ENCODE measurements at regions not wholly inside any gene's neighbourhood (a gene's known extent, or its start where the extent isn't known, plus 50 kb on each side); places are given as distances from the start of the nearest gene placed in this dataset.

DNA sequence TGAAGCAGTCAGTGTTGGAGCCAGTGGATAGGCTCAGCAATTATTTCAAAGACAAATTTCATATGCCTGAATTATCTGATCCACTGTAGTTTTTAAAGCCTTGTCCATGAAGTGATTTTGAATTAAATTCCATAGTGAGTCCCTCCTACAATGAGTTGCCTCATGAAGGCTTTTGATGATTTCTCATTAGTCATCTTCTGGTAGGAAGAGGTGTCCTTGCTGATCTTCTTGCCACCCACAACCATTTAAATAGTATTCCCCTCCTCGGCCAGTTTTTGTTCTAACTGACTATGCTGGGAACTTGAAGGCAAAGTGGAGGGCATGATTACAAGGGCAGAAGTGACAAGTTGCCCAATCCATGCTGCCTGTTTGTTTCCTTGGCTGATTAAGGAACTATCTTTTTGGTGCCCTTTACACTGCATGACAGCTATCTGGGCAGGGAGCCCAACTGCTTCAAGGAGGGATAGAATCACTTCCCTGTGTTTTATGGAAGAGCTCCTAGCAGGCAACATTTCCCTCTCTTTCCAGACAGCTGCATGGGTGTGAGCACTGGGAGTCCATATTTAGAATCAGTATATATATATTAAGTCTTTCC, 617.5 kb downstream of the ZPLD1 start (continued):
- TF ChIP-seq, protein P1, sequence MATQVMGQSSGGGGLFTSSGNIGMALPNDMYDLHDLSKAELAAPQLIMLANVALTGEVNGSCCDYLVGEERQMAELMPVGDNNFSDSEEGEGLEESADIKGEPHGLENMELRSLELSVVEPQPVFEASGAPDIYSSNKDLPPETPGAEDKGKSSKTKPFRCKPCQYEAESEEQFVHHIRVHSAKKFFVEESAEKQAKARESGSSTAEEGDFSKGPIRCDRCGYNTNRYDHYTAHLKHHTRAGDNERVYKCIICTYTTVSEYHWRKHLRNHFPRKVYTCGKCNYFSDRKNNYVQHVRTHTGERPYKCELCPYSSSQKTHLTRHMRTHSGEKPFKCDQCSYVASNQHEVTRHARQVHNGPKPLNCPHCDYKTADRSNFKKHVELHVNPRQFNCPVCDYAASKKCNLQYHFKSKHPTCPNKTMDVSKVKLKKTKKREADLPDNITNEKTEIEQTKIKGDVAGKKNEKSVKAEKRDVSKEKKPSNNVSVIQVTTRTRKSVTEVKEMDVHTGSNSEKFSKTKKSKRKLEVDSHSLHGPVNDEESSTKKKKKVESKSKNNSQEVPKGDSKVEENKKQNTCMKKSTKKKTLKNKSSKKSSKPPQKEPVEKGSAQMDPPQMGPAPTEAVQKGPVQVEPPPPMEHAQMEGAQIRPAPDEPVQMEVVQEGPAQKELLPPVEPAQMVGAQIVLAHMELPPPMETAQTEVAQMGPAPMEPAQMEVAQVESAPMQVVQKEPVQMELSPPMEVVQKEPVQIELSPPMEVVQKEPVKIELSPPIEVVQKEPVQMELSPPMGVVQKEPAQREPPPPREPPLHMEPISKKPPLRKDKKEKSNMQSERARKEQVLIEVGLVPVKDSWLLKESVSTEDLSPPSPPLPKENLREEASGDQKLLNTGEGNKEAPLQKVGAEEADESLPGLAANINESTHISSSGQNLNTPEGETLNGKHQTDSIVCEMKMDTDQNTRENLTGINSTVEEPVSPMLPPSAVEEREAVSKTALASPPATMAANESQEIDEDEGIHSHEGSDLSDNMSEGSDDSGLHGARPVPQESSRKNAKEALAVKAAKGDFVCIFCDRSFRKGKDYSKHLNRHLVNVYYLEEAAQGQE (IDR thresholded peaks at IDR 0.05; ENCODE audit: low read depth, low read length) = no peak
- no peak for TF ChIP-seq DPF2 (IDR thresholded peaks at IDR 0.05)
- no peak for TF ChIP-seq HDAC6 (IDR thresholded peaks at IDR 0.05; ENCODE audit: unreplicated experiment)
- TF ChIP-seq RAD21 (IDR thresholded peaks at IDR 0.05; ENCODE audit: insufficient read depth, low read depth, low read length) = no peak
- no peak for TF ChIP-seq HCFC1 (IDR thresholded peaks at IDR 0.05; ENCODE audit: low read length)
- TF ChIP-seq RCOR1 (conservative IDR thresholded peaks at IDR 0.05; ENCODE audit: low read depth, low read length) = no peak
- TF ChIP-seq E2F8 (IDR thresholded peaks at IDR 0.05; ENCODE audit: low read depth, partially characterized antibody) = no peak
- TF ChIP-seq MLLT1 (IDR thresholded peaks at IDR 0.05) = no peak
- TF ChIP-seq LARP7 (IDR thresholded peaks at IDR 0.05) = no peak
- TF ChIP-seq, protein P2, sequence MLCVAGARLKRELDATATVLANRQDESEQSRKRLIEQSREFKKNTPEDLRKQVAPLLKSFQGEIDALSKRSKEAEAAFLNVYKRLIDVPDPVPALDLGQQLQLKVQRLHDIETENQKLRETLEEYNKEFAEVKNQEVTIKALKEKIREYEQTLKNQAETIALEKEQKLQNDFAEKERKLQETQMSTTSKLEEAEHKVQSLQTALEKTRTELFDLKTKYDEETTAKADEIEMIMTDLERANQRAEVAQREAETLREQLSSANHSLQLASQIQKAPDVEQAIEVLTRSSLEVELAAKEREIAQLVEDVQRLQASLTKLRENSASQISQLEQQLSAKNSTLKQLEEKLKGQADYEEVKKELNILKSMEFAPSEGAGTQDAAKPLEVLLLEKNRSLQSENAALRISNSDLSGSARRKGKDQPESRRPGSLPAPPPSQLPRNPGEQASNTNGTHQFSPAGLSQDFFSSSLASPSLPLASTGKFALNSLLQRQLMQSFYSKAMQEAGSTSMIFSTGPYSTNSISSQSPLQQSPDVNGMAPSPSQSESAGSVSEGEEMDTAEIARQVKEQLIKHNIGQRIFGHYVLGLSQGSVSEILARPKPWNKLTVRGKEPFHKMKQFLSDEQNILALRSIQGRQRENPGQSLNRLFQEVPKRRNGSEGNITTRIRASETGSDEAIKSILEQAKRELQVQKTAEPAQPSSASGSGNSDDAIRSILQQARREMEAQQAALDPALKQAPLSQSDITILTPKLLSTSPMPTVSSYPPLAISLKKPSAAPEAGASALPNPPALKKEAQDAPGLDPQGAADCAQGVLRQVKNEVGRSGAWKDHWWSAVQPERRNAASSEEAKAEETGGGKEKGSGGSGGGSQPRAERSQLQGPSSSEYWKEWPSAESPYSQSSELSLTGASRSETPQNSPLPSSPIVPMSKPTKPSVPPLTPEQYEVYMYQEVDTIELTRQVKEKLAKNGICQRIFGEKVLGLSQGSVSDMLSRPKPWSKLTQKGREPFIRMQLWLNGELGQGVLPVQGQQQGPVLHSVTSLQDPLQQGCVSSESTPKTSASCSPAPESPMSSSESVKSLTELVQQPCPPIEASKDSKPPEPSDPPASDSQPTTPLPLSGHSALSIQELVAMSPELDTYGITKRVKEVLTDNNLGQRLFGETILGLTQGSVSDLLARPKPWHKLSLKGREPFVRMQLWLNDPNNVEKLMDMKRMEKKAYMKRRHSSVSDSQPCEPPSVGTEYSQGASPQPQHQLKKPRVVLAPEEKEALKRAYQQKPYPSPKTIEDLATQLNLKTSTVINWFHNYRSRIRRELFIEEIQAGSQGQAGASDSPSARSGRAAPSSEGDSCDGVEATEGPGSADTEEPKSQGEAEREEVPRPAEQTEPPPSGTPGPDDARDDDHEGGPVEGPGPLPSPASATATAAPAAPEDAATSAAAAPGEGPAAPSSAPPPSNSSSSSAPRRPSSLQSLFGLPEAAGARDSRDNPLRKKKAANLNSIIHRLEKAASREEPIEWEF (IDR thresholded peaks at IDR 0.05; ENCODE audit: insufficient replicate concordance, low read depth, low read length) = no peak
- TF ChIP-seq CHD2 (IDR thresholded peaks at IDR 0.05; ENCODE audit: borderline replicate concordance, low read depth, low read length) = no peak
